Ishikawa (cell line): ENCODE measurements at regions not wholly inside any gene's neighbourhood (a gene's known extent, or its start where the extent isn't known, plus 50 kb on each side); places are given as distances from the start of the nearest gene placed in this dataset.

Experiments
- EP300 ChIP-seq: IDR thresholded peaks from 2 replicates; pipeline ENCODE4 v1.6.1; 2012; ENCODE audit warnings: borderline replicate concordance
- TAF1 ChIP-seq: IDR thresholded peaks from 2 replicates; pipeline ENCODE4 v1.6.1; 2012; ENCODE audit warnings: low read depth, mild to moderate bottlenecking

DNA sequence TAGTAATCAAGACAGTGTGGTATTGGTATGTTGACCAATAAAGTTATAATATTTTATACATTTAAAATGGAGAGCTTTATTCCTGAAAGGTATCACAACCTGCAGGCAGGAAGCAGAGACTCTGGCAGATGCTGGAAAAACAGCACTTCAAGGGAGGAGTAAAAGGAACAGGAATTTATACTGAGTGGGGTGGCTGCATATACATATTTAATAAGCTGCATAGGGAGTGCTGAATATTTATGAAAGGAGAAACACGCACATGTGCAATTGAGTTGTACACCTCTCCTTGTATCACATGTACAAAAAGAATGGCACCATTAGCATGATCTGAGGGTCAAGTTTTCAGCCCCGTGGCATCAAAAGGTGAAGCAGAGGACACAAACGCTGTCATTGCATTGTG lies 104.9 kb upstream of the PAXBP1 start:
- TF ChIP-seq EP300 (no peak), TAF1 (no peak)
